Thoracic aorta (tissue), 2 donors: ENCODE measurements at regions not wholly inside any gene's neighbourhood (a gene's known extent, or its start where the extent isn't known, plus 50 kb on each side); places are given as distances from the start of the nearest gene placed in this dataset.

Experiments
- ATAC-seq: fragments of 150-250 bp; one replicate; pipeline ENCODE4 v1.8.0; 2017; ENCODE audit warnings: low read depth; ENCODE audit not compliant: insufficient number of reproducible peaks, low FRiP score
- DNase-seq: peaks from one replicate; pipeline ENCODE4 v3.0.0-alpha.2; 2020; ENCODE audit warnings: low spot score
- H3K27ac ChIP-seq, 2 donors: fragments of 200-600 bp; sonication (generic); 1 replicate in 1 of 2; 2 replicates in 1 of 2; pipeline ENCODE4 v1.5.1; 2016; ENCODE audit warnings: mild to moderate bottlenecking in 2 of 2, moderate library complexity in 2 of 2
- H3K27me3 ChIP-seq: fragments of 200-600 bp; sonication (generic); replicated peaks from 2 replicates; pipeline ENCODE4 v1.6.0; 2016; ENCODE audit warnings: mild to moderate bottlenecking; ENCODE audit not compliant: insufficient read depth
- H3K36me3 ChIP-seq: fragments of 200-600 bp; sonication (generic); one replicate; pipeline ENCODE4 v1.5.1; 2016
- H3K4me1 ChIP-seq, 2 donors: fragments of 200-600 bp; sonication (generic); 1 replicate in 1 of 2; 2 replicates in 1 of 2; pipeline versions ENCODE4 v1.5.1 to v1.6.0; 2016; ENCODE audit warnings: low read depth in 2 of 2, mild to moderate bottlenecking in 1 of 2; ENCODE audit not compliant: control insufficient read depth in 1 of 2
- H3K4me3 ChIP-seq: fragments of 200-600 bp; sonication (generic); 2 replicates; pipeline ENCODE4 v1.5.1; 2016; ENCODE audit warnings: mild to moderate bottlenecking
- H3K9me3 ChIP-seq: fragments of 200-600 bp; sonication (generic); 2 replicates; pipeline ENCODE4 v1.5.1; 2016
- CTCF ChIP-seq: fragments of 200-600 bp; sonication (generic); IDR thresholded peaks from one replicate; pipeline ENCODE4 v1.5.1; 2019; ENCODE audit warnings: antibody characterized with exemption

- no peak overlapping the region for H3K4me3 ChIP-seq
- H3K9me3 ChIP-seq = peaks cover 11% of the 10 kb centered on the region
- ATAC-seq (no peak), DNase-seq (no peak)
- no peaks in the 10 kb centered on the region for H3K4me1 ChIP-seq
- TF ChIP-seq CTCF = no peak
- H3K27me3 ChIP-seq = no peaks in the 10 kb centered on the region
- no peaks in the 10 kb centered on the region for H3K36me3 ChIP-seq
- no peak overlapping the region for H3K27ac ChIP-seq
Measured at GRCh38 chr5:35561396-35561795, 56.3 kb upstream of the SPEF2 start.

DNA sequence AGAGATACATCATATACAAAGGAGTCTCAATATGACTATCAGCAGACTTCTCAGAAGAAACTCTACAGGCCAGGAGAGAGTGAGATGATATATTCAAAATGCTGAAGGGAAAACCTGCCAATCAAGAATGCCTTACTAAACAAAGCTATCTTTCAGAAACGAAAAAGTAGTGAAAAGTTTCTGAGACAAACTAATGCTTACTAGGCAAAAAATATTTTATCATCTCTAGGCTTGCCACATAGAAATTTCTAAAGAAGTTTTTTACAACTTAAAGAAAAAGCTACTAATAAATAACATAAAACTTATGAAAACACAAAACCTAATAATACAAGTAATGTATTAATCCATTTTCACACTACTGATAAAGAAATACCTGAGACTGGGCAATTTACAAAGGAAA, 59.9 kb upstream of the SPEF2 start:
- DNase-seq (no peak), ATAC-seq (no peak)
- H3K4me3 ChIP-seq = no peak overlapping the region
- no peaks in the 10 kb centered on the region for H3K27me3 ChIP-seq
- no peak overlapping the region for H3K27ac ChIP-seq
- no peaks in the 10 kb centered on the region for H3K36me3 ChIP-seq
- no peaks in the 10 kb centered on the region for H3K4me1 ChIP-seq
- TF ChIP-seq CTCF = no peak
- H3K9me3 ChIP-seq = peaks cover 11% of the 10 kb centered on the region

- no peak overlapping the region for H3K27ac ChIP-seq
- H3K27me3 ChIP-seq = no peaks in the 10 kb centered on the region
- TF ChIP-seq CTCF = no peak
- peaks cover 11% of the 10 kb centered on the region for H3K9me3 ChIP-seq
- H3K4me1 ChIP-seq = no peaks in the 10 kb centered on the region
- no peak for ATAC-seq
- H3K36me3 ChIP-seq = no peaks in the 10 kb centered on the region
- DNase-seq = no peak
- no peak overlapping the region for H3K4me3 ChIP-seq
Measured at GRCh38 chr5:35557199-35557598, 60.5 kb upstream of the SPEF2 start.

- no peak overlapping the region for H3K4me3 ChIP-seq
- ATAC-seq (no peak), DNase-seq (no peak)
- TF ChIP-seq CTCF = no peak
- no peaks in the 10 kb centered on the region for H3K27me3 ChIP-seq
- no peaks in the 10 kb centered on the region for H3K36me3 ChIP-seq
- H3K9me3 ChIP-seq = peaks cover 11% of the 10 kb centered on the region
- H3K4me1 ChIP-seq = no peaks in the 10 kb centered on the region
- H3K27ac ChIP-seq = no peak overlapping the region
Measured at GRCh38 chr5:35554016-35554415, 63.6 kb upstream of the SPEF2 start.

GRCh38 chr5:35545190-35545589, 72.5 kb upstream of the SPEF2 start:
- H3K27ac ChIP-seq = no peak overlapping the region
- DNase-seq = no peak
- no peaks in the 10 kb centered on the region for H3K36me3 ChIP-seq

More at GRCh38 chr5:35545190-35545589, 72.5 kb upstream of the SPEF2 start:
- ATAC-seq = no peak
- Histone ChIP-seq H3K9me3 (no peaks in the 10 kb centered on the region), H3K27me3 (no peaks in the 10 kb centered on the region), H3K4me3 (no peak overlapping the region), H3K4me1 (no peaks in the 10 kb centered on the region)
- TF ChIP-seq CTCF = no peak
